ENCODE measurements at regions not wholly inside any gene's neighbourhood (a gene's known extent, or its start where the extent isn't known, plus 50 kb on each side); places are given as distances from the start of the nearest gene placed in this dataset.

- TF ChIP-seq CTCF (IDR thresholded peaks at IDR 0.05) = no peak
- TF ChIP-seq POLR2A (IDR thresholded peaks at IDR 0.05) = no peak
These were observed 311.8 kb upstream of the ATP2B1 start for GRCh38 chr12:90020436-90020835.

Measured in thyroid gland (tissue), 4 donors.